Middle frontal gyrus (tissue), 1 donor: ENCODE measurements at regions not wholly inside any gene's neighbourhood (a gene's known extent, or its start where the extent isn't known, plus 50 kb on each side); places are given as distances from the start of the nearest gene placed in this dataset.
"Not testable (repeated sequence)": the region's sequence is repeated elsewhere in the genome, so short reads cannot be mapped to it uniquely, and the experiment has no call there.

Experiments
- DNase-seq: peaks from one replicate; pipeline ENCODE4 v3.0.0-alpha.2; 2015; ENCODE audit warnings: low spot score; ENCODE audit errors: extremely low spot score

DNA sequence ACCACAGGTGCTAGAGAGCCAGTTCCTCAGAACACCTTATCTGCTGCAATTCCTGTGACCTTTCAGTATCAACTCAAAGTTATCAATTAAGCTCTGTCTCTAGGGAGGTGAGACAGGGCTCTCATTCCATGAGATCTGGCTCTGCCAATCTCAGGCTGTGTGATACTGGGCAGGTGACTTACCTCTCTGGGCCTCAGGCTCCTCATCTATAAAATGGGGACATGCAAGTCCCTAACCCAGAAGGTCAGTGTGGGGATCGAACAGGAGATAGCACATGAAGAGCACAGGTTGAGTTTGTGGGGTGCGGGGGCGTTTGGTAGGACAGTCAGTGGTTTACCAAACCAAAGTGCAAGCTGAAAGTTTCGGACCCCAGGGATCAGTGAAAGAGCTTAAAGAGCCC, 319.3 kb upstream of the CCL2 start:
- DNase-seq: no peak

DNA sequence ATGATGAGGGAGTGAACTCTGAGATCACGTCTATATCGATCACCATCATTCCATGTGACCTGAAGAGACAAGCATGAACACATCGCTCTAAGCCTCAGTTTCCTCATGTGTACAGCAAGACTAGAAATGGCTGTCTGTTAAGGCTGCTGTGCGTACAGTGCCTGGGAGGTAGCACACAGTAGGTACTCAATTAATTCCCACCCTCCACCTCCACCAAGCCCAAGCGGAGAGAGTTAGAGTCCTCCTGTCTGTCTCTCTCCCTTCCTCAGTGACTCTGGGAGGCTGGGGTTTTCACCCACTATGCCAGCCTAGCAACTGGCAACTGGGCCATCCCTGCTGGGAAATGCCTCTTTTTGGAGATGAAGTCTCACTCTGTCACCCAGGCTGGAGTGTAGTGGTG, 318.3 kb upstream of the CCL2 start:
- no peak for DNase-seq

DNA sequence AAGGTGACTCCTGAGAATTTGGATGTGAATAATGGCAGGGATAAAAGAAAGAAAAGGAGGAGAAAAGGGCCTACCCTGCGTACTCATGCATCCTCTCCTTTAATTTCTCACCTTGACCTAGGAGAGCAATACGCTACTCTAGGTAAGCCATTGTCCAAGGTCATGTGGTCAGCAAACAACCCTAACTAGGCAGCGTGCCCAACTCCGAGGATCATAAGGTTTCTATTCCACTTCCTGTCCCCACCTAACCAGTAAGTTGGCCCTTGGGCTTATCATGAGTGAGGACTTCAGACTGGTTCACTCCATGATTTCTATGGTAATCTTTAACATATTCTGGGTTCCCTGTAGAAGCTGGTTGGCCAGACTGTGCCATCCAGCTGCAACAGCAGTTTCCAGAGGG, 315.1 kb upstream of the CCL2 start:
- DNase-seq: no peak

GRCh38 chr17:33940769-33941370, 314.2 kb upstream of the CCL2 start:
- DNase-seq: no peak

- DNase-seq: no peak
These were observed 313.3 kb upstream of the CCL2 start for GRCh38 chr17:33941744-33942143.

DNA sequence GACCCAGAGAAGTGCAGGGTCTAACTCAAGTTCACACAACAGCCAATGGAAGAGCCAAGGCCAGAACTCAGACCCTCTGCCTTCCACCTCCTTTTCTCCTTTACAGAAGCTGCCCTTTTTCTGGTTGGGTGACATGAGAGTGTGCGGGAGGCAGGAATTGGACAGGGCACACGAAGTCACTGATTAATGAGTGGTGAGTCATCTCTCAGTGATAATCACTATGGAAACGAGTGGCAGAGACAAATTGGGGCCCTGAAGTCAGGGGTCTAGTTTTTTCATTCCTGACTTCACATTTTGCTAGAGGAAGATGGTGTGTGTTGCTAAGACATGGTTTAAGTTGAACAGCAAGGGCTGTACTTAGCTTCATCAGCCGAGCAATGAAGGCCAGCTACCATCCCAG, 312.7 kb upstream of the CCL2 start:
- DNase-seq: no peak

DNA sequence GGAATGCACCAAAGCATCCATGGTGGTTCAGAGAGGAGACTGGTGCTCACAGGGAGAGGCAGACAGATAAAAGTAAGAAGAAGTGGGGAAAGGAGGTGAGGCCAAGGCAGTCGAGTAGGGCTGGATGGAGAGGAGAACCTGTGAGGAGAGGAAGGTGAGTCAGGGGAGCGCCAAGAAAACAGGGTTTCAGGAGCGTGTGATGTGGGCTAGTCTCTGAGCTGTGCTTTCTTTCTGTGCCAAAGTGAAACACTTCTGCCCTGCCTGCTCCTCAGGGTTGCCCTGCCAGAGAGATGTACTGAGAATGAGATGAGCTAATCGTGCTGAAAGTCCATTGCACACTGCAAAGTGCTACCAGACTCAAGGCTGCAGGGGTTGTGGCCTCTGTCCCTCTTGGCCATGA, 310.7 kb upstream of the CCL2 start:
- no peak for DNase-seq

GRCh38 chr17:33944826-33945225, 310.3 kb upstream of the CCL2 start:
- DNase-seq: no peak

GRCh38 chr17:33945646-33946546, 309.2 kb upstream of the CCL2 start:
- no peak for DNase-seq

GRCh38 chr17:33947762-33948161, 307.3 kb upstream of the CCL2 start:
- DNase-seq: no peak

- no peak for DNase-seq
These were observed 306.8 kb upstream of the CCL2 start for GRCh38 chr17:33948309-33948708.

DNA sequence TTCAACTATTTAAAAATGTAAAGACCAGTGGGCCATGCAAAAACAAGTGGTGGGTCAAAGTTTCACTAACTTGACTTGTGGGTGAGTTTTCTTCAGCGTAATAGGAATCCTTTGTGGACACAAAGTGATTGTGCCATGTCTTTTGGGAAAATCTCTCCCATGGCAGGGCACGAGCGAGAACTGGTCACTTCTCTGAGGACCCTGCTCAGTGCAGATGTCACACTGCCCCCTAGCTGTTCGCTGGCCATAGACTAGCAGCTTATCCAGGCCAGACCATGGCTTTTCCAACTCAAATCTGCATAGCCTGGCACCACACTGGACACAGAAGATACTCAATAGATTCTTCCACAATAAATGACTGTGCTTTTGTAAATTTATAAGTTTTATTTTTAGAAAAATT, 306.0 kb upstream of the CCL2 start:
- DNase-seq: no peak

GRCh38 chr17:33950061-33950460, 305.0 kb upstream of the CCL2 start:
- DNase-seq: no peak

- DNase-seq: no peak
These were observed 302.7 kb upstream of the CCL2 start for GRCh38 chr17:33952425-33952824.

GRCh38 chr17:33954597-33954996, 300.5 kb upstream of the CCL2 start:
- DNase-seq: no peak

DNA sequence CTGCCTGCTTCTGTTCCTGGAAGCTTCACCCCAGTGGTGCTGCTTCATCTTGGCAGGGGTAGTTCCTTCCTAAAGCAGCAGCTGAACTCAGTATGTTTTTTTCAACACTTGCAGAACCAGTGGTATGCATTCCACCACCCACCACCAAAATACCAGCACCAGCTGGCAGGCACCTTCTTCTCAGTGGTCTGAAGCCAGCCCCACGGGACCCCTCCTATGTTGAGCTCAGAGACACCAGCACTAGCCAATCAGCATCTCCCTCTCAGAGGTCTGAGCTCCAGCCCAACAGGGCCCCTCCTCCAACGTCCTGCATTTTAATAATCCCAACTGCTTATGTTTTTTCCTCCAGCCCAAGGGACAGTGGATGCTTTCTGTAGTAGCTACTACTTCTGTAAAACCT, 299.6 kb upstream of the CCL2 start:
- DNase-seq: no peak

GRCh38 chr17:33959098-33959497, 296.0 kb upstream of the CCL2 start:
- DNase-seq: not testable (repeated sequence)

DNA sequence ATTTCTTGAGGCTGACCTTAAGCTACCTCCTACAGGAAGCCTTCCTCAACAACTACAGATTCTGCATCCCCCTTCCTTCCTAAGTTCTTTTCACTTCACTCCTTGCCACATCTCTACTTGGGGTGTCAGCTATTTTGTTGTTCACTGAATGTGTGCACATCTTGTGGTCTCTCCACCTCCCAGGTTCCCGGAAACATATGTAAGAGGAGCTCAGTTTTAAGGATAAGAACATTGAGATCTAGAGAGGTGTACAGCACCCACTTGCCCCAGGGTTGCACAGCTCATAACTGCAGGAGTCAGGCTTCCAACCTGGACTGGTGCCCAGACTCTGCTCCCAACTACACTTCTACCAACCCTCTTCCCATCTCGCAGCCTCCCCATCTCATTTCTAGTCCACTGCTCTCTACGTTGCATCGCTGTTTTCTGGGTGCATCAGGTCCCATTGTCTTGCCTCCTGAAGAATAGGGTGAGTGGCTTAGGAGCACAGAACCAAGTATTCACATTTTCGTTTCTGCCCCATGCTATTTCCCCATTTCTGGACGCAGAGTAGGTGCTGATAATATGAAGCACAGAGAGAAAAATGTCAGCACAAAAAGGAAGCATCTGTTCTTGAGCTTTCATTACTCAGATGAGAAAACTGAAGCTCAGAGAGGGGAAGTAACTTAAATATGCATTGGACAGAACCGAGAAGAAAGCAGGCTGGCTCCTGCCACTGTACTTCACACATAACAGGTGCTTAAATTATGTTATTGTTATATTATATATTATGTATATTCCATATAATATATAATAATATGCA, 292.0 kb upstream of the CCL2 start:
- DNase-seq: no peak

GRCh38 chr17:33964344-33964979, 290.6 kb upstream of the CCL2 start:
- no peak for DNase-seq

DNA sequence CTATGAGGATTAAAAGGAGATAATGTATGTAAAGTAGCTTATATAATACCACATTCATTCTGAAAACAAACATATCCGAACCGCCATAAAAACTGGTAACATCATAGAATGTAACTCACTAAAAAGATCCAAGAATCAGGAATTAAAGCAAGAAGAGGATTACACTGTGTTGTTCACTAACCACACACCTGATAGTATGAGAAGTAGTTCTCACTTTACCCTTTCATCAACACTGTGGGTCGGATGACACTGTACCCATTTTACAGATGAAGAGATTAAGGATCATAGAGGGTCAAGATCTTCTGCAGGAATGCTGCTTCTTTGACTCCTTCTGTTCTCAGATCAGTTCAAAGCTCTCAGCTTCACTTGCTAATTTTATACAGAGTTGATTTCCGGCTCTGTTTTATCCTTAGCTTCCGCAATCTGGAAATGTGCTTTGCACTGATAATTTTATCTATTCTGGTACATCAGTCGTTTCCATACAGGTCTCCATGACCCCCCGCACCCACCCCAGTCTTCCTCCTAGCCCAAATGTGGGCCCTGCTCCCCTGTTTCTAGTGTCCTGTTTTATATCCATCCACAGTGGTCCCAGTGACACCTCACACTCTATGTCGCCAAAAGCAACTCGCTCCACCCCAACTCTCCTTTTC, 288.6 kb upstream of the CCL2 start:
- no peak for DNase-seq
